HEK293T (cell line): ENCODE measurements at regions not wholly inside any gene's neighbourhood (a gene's known extent, or its start where the extent isn't known, plus 50 kb on each side); places are given as distances from the start of the nearest gene placed in this dataset.

Source experiments
- ARNT ChIP-seq: fragments of 450-650 bp; IDR thresholded peaks from 2 replicates; pipeline ENCODE4 v1.6.1; 2017; ENCODE audit warnings: mild to moderate bottlenecking
- BHLHE40 ChIP-seq: fragments of 450-650 bp; IDR thresholded peaks from 2 replicates; pipeline ENCODE4 v1.6.1; 2016; ENCODE audit warnings: mild to moderate bottlenecking, moderate library complexity, borderline replicate concordance
- CTBP1 ChIP-seq: fragments of 450-650 bp; IDR thresholded peaks from 2 replicates; pipeline ENCODE4 v1.6.1; 2016; ENCODE audit warnings: borderline replicate concordance
- ELF4 ChIP-seq: fragments of 450-650 bp; IDR thresholded peaks from 2 replicates; pipeline ENCODE4 v1.6.1; 2017; ENCODE audit warnings: antibody characterized with exemption
- FOXK2 ChIP-seq: fragments of 450-650 bp; IDR thresholded peaks from 2 replicates; pipeline ENCODE4 v1.6.1; 2016; ENCODE audit warnings: mild to moderate bottlenecking
- FOXM1 ChIP-seq: fragments of 450-650 bp; IDR thresholded peaks from 2 replicates; pipeline ENCODE4 v1.6.1; 2017; ENCODE audit warnings: mild to moderate bottlenecking, borderline replicate concordance
- NFRKB ChIP-seq: fragments of 450-650 bp; IDR thresholded peaks from 2 replicates; pipeline ENCODE4 v1.6.1; 2016; ENCODE audit warnings: mild to moderate bottlenecking, moderate library complexity
- PKNOX1 ChIP-seq: fragments of 450-650 bp; IDR thresholded peaks from 2 replicates; pipeline ENCODE4 v1.6.1; 2016
- SP1 ChIP-seq: fragments of 450-650 bp; IDR thresholded peaks from 2 replicates; pipeline ENCODE4 v1.6.1; 2017
- SUZ12 ChIP-seq: fragments of 450-650 bp; IDR thresholded peaks from 2 replicates; pipeline ENCODE4 v1.6.1; 2016; ENCODE audit warnings: mild to moderate bottlenecking
- TARDBP ChIP-seq: fragments of 450-650 bp; IDR thresholded peaks from 2 replicates; pipeline ENCODE4 v1.6.1; 2016
- ZNF384 ChIP-seq: fragments of 450-650 bp; IDR thresholded peaks from 2 replicates; pipeline ENCODE4 v1.6.1; 2016

DNA sequence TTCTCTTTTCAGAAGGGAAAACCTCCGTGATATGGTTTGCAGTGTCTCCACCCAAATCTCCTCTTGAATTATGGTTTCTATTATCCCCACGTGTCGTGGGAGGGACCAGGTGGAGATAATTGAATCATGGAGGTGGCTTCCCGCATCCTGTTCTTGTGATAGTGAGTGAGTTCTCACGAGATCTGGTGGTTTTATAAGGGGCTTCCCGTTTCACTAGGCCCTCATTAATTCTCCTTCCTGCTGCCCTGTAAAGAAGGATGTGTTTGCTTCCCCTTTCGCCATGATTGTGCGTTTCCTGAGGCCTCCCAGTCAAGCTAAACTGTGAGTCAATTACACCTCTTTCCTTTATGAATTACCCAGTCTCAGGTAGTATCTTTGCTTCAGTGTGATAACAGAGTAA lies 692.7 kb upstream of the GRM7 start:
- TF ChIP-seq FOXK2 (no peak), SP1 (no peak), TARDBP (no peak), ELF4 (no peak), FOXM1 (no peak), BHLHE40 (no peak), ZNF384 (no peak), NFRKB (no peak), CTBP1 (no peak), SUZ12 (no peak), ARNT (no peak), PKNOX1 (no peak)
